T-helper 17 cell (primary cell): ENCODE measurements at regions not wholly inside any gene's neighbourhood (a gene's known extent, or its start where the extent isn't known, plus 50 kb on each side); places are given as distances from the start of the nearest gene placed in this dataset.

Experiments
- ATAC-seq: fragments of 150-1000 bp; cut with Tn5 transposase; 2 replicates; pipeline ENCODE4 v1.10.0; 2021; ENCODE audit warnings: mild to moderate bottlenecking, moderate library complexity
- DNase-seq, 3 donors: peaks; one replicate each; pipeline versions ENCODE4 v3.0.0 to v3.0.0-alpha.2; 2020 to 2021
- H3K9me3 ChIP-seq: one replicate; pipeline ENCODE4 v1.7.0; 2013; ENCODE audit warnings: low read length, mild to moderate bottlenecking; ENCODE audit not compliant: control insufficient read depth, poor library complexity, severe bottlenecking
- H3K27ac Mint-ChIP-seq: one replicate; pipeline ENCODE4 v1.8.0; 2022; ENCODE audit warnings: mild to moderate bottlenecking, moderate library complexity, mixed read lengths
- H3K27me3 Mint-ChIP-seq: one replicate; pipeline ENCODE4 v1.8.0; 2022; ENCODE audit warnings: mixed read lengths
- H3K36me3 Mint-ChIP-seq: one replicate; pipeline ENCODE4 v1.8.0; 2022; ENCODE audit warnings: low read depth, mixed read lengths
- H3K4me1 Mint-ChIP-seq: one replicate; pipeline ENCODE4 v1.8.0; 2022; ENCODE audit warnings: mild to moderate bottlenecking, mixed read lengths
- H3K4me3 Mint-ChIP-seq: one replicate; pipeline ENCODE4 v1.8.0; 2022; ENCODE audit warnings: mild to moderate bottlenecking, moderate library complexity, mixed read lengths

DNA sequence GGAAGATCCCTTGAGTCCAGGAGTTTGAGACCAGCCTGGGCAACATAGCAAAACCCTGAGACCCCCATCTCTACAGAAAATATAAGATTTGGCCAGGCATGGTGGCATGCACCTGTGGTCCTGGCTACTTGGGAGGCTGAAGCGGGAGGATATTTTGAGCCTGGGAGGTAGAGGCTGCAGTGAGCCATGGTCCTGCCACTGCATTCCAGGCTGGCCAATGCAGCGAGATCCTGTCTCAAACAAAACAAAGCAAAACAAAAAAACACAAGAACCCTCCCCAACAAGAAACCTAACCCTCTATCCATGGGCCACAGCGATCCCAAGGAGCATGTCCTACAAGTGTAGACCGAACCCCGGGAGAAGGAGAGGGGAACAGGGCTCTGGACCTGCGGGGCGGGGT, 133.3 kb downstream of the MGAT5B start:
- no peak for DNase-seq
- H3K4me1 Mint-ChIP-seq, result peaks cover 27% of the 10 kb centered on the region
- ATAC-seq, result no peak
- H3K4me3 Mint-ChIP-seq, result no peak overlapping the region
- H3K27me3 Mint-ChIP-seq, result no peaks in the 10 kb centered on the region
- H3K27ac Mint-ChIP-seq, result peak overlapping the region; percentile 87
- H3K36me3 Mint-ChIP-seq, result no peaks in the 10 kb centered on the region
- H3K9me3 ChIP-seq, result no peaks in the 10 kb centered on the region

DNA sequence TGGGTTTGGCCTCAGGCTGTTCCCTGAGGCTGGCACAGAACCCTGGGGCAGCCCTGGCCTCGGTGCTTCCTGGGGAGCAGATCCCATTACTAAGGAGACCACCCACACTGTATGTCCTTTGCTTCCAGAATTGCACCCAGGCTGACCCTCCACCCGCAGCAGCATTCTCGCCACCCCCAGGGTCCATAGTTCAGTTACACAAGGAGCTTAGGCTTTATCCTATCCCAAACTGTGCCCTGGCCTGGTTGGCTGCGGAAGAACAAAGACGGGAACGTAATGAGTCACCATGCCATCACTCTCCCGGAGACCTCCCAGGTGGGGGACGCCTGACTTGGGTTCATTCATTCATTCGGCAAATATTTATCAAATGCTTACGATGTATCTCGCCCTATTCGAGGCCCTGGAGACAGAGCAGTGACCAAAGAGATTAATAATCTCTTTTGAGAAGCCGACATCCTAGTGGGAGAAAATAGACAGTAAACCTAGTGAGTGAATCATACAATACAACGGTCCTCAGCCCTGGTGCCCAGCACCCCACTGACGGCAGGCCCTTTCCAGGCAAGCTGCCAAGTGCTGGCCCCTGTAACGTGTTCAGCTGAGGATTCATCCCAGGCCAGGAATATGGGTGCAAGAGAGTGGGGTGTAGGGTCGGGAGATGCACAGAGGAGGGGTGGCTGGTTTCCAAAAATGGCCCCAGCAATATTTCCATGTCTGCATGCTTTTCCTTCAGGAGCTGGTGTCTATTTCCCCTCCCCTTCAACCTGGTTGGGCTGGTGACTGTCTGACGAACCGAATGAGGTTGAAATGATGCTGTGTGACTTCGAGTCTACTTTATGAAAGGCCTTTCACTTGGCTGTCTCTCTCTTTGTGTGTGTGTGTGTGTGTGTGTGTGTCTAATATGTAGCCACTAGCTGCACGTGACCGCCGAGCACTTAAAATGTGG, 134.2 kb downstream of the MGAT5B start:
- Mint-ChIP-seq H3K27ac (peak overlapping the region; percentile 87), H3K27me3 (no peaks in the 10 kb centered on the region), H3K36me3 (no peaks in the 10 kb centered on the region), H3K4me1 (peaks cover 21% of the 10 kb centered on the region), H3K4me3 (no peak overlapping the region)
- ATAC-seq, result no peak
- DNase-seq, result no peak
- H3K9me3 ChIP-seq, result no peaks in the 10 kb centered on the region

DNA sequence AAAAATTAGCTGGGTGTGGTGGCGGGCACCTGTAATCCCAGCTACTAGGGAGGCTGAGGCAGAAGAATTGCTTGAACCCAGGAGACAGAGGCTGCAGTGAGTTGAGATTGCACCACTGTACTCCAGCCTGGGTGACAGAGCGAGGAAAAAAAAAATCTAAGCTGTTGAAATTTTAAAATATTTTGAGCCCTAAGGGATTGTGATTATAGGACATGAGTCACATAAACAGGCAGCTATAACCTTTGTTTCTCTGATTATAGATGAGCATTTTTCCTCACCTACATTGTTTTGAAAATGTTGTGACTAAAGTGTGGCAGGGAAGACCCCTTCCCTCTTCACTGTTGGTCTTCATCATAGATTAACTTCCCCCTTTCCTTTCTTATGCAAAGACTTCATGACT, 135.5 kb downstream of the MGAT5B start:
- H3K36me3 Mint-ChIP-seq, result peaks cover 3% of the 10 kb centered on the region
- ATAC-seq (no peak), DNase-seq (no peak)
- H3K4me3 Mint-ChIP-seq, result no peak overlapping the region
- H3K9me3 ChIP-seq, result no peaks in the 10 kb centered on the region
- peaks cover 9% of the 10 kb centered on the region for H3K4me1 Mint-ChIP-seq
- peaks cover 5% of the 10 kb centered on the region for H3K27me3 Mint-ChIP-seq
- no peak overlapping the region for H3K27ac Mint-ChIP-seq

DNA sequence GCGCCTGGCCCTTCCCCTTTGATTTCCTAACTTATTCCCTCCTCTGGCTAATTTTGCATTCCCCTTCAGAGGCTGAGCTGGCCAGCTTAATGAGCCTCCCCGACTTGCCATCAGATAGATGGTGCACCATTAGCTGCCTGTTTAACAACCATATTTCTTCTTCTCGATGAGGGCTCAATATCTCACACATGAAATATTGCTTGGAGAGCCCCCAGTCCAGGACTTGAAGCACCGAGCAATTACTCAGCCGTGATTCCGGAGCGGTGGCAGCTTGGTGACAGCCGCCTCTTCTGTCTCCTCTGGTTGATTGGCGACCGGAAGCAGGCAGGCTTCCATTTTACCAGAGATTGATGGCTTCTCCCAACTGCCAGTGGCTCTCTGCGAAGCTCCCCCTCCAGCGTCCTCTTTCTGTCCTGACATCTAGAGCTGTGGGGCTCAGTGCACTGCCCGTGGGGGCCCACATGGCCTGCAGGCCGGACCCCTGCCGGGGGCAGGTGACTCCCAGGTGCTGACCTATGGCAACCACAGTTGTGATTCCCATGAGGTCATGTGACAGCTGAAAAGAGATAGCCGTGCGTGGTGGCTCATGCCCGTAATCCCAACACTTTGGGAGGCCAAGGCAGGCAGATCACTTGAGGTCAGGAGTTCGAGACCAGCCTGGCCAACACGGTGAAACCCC, 133.7 kb upstream of the SEC14L1 start:
- DNase-seq, result no peak
- no peak overlapping the region for H3K4me3 Mint-ChIP-seq
- H3K9me3 ChIP-seq, result no peaks in the 10 kb centered on the region
- H3K27me3 Mint-ChIP-seq, result peaks cover 5% of the 10 kb centered on the region
- peaks cover 5% of the 10 kb centered on the region for H3K4me1 Mint-ChIP-seq
- no peak overlapping the region for H3K27ac Mint-ChIP-seq
- peaks cover 4% of the 10 kb centered on the region for H3K36me3 Mint-ChIP-seq
- no peak for ATAC-seq

DNA sequence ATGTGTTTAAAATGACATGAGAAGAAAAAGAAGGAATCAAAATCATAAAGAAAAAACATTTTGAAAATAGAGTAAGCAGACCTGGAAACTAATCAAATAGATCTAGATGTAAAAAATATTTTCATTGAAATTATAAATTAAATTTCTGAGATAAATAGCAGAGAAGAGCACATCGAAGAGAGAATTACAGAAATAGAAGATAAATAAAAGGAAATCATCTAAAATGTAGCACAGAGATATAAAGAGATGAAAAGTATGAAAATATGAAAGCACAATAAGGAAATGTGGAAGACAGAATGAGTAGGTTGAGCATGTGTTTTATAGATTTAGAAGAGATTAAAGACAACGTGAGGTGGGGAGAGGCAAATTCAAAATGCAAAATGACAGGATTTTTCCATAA, 130.9 kb upstream of the SEC14L1 start:
- no peak overlapping the region for H3K27ac Mint-ChIP-seq
- DNase-seq, result no peak
- H3K9me3 ChIP-seq, result no peaks in the 10 kb centered on the region
- ATAC-seq, result no peak
- H3K4me1 Mint-ChIP-seq, result peaks cover 5% of the 10 kb centered on the region
- H3K4me3 Mint-ChIP-seq, result no peak overlapping the region
- H3K27me3 Mint-ChIP-seq, result peaks cover 5% of the 10 kb centered on the region
- H3K36me3 Mint-ChIP-seq, result peaks cover 4% of the 10 kb centered on the region

DNA sequence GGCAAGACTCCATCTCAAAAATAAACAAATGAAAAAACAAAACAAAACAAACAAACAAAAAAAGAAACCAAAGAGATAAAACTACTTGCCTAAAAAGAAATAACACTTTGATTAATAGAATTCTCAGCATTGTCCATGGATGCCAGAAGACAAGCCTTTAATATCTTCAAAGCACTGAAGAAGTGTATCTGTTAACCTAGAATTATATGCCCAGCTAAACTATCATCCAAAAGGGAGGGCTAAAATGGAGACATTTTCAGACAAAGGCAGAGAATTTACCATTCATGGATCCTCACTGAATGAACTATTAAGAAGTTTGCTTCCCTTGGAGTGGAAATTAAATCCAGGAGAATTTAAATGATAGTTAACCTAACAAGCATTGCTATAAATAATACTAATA, 130.1 kb upstream of the SEC14L1 start:
- DNase-seq, result no peak
- Mint-ChIP-seq H3K27ac (no peak overlapping the region), H3K4me3 (no peak overlapping the region), H3K4me1 (peaks cover 5% of the 10 kb centered on the region), H3K27me3 (peaks cover 5% of the 10 kb centered on the region), H3K36me3 (peaks cover 4% of the 10 kb centered on the region)
- H3K9me3 ChIP-seq, result no peaks in the 10 kb centered on the region
- no peak for ATAC-seq

DNA sequence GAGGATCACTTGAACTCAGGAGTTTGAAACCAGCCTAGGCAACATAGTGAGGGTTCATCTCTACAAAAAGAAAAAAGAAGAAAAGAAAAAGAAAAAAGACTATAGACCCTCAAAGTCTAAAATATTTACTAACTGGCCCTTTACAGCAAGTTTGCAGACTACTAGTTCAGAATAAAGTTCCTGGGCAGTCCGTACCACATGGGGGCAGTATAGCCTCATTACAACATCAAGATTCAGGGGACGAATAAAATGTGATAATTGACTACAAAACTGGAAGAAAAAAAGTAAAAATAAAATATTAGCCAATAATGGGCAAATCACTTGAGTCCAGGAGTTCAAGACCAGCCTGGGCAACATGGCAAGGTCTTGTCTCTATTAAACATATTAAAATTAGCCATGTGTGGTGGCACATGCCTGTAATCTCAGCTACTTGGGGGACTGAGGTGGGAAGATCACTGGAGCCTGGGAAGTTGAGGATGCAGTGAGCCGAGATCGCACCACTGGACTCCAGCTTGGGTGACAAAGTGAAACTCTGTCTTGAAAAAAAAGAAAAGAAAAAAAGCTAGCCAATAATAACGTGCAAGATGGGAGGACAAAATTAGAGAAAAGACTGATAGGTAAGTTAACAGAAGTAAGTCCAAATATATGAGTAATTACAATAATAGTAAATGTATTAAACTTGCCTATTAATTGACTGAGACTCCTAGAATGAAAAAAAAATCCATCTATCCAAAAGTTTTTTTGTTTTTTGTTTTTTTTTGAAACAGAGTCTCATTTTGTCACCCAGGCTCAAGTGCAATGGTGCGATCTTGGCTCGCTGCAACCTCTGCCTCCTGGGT, 129.4 kb upstream of the SEC14L1 start:
- Mint-ChIP-seq H3K27me3 (peaks cover 5% of the 10 kb centered on the region), H3K36me3 (peaks cover 4% of the 10 kb centered on the region), H3K4me3 (no peak overlapping the region), H3K27ac (no peak overlapping the region), H3K4me1 (peaks cover 5% of the 10 kb centered on the region)
- ATAC-seq (peak; percentile 58), DNase-seq (peak in 1 of 3 donors; percentile 51)
- no peaks in the 10 kb centered on the region for H3K9me3 ChIP-seq

DNA sequence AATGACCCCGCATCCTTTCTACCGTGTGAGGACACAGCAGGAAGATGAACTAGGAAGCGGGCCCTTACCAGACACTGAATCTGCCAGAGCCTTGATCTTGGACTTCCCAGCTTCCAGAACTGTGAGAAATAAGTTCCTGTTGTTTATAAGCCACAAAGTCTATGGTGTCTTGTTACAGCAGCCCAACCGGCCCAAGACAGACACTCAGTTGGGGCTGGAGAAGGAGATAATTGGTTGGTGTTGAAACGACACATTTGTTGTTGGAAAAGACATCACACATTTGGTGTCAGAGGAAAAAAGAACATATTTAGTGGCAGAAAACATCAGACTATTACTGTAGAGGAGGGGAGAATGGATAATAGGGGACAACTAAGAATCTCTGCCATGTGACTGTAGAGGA, 122.3 kb upstream of the SEC14L1 start:
- H3K4me1 Mint-ChIP-seq, result no peaks in the 10 kb centered on the region
- no peaks in the 10 kb centered on the region for H3K27me3 Mint-ChIP-seq
- H3K27ac Mint-ChIP-seq, result no peak overlapping the region
- H3K9me3 ChIP-seq, result no peaks in the 10 kb centered on the region
- no peaks in the 10 kb centered on the region for H3K36me3 Mint-ChIP-seq
- H3K4me3 Mint-ChIP-seq, result no peak overlapping the region
- ATAC-seq (no peak), DNase-seq (no peak)

DNA sequence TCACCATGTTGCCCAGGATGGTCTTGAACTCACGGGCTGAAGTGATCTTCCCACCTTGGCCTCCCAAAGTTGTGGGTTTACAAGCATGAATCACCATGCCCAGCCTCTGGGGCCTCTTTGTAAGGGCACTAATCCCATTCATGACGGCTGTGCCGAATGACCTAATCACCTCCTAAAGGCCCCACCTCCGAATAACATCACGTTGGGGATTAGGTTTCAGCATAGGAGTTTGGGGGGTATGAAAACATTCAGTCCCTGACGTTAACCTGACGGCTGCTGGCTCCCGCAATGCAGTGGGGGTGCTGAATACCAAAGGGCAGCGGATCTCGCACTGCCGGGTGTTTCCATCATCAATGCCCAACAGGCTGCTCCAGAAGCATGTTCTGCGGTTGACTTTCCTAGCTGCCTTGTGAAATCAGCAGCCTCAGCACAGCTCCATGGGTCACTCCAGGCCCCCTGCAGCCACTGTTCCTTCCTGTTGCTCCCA, 120.8 kb upstream of the SEC14L1 start:
- no peaks in the 10 kb centered on the region for H3K36me3 Mint-ChIP-seq
- H3K27me3 Mint-ChIP-seq, result no peaks in the 10 kb centered on the region
- H3K4me1 Mint-ChIP-seq, result no peaks in the 10 kb centered on the region
- no peak for DNase-seq
- H3K4me3 Mint-ChIP-seq, result no peak overlapping the region
- no peak overlapping the region for H3K27ac Mint-ChIP-seq
- no peak for ATAC-seq
- H3K9me3 ChIP-seq, result no peaks in the 10 kb centered on the region

DNA sequence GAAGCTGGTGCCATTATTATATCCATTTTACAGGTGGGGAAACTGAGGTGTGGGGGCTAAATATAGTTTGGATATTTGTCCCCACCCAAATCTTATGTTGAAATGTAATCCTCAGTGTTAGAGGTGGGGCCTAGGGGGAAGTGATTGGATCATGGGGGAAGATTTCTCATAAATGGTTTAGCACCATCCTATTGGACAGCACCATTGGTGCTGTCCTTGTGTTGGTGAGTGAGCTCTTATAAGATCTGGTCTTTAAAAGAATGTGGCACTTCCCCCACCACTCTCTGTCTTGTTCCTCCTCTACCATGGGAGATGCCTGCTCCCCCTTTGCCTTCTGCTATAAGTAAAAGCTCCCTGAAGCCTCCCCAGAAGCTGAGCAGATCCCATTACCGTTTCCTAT, 119.8 kb upstream of the SEC14L1 start:
- no peak for ATAC-seq

DNA sequence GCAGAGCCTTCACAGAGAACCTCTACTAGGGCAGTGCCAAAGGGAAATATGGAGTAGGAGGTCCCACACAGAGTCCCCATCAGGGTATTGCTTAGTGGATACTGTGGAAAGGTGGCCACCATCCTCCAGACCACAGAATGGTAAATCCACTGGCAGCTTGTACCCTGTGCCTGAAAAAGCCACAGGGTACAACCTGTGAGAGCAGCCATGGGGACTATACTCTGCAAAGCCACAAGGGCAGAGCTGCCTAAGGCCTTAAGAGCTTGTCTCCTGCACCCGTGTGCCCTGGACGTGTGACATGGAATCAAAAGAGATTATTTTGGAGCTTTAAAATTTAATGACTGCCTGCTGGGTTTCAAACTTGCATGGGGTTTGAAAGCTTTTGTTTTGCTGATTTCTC, 118.0 kb upstream of the SEC14L1 start:
- Mint-ChIP-seq H3K36me3 (no peaks in the 10 kb centered on the region), H3K27me3 (no peaks in the 10 kb centered on the region), H3K27ac (no peak overlapping the region), H3K4me1 (no peaks in the 10 kb centered on the region), H3K4me3 (no peak overlapping the region)
- ATAC-seq, result no peak
- no peaks in the 10 kb centered on the region for H3K9me3 ChIP-seq
- no peak for DNase-seq

More for the DNA sequence above, 119.8 kb upstream of the SEC14L1 start:
- H3K27me3 Mint-ChIP-seq, result no peaks in the 10 kb centered on the region
- H3K36me3 Mint-ChIP-seq, result no peaks in the 10 kb centered on the region
- no peak overlapping the region for H3K4me3 Mint-ChIP-seq
- no peaks in the 10 kb centered on the region for H3K9me3 ChIP-seq
- DNase-seq, result no peak
- H3K4me1 Mint-ChIP-seq, result no peaks in the 10 kb centered on the region
- H3K27ac Mint-ChIP-seq, result no peak overlapping the region

DNA sequence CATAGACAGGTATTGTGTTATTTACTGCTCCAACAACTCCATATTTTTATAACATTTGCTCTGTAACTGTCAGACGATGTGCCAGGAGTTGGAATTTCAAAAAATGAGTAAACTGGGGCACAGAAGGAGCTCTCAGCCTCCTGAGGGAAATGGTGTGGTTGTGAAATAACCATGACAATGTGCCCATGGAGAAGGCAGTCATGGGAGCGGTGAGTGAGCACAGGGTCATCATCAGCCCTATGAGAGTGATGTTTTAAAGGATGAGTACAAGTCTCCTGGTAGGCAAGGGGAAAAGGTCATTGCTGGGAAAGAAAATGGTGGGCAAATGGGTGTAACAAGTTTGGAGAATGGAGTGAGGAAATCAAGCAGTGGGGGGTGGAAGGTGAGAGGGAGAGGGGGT, 115.0 kb upstream of the SEC14L1 start:
- H3K27me3 Mint-ChIP-seq, result no peaks in the 10 kb centered on the region
- H3K27ac Mint-ChIP-seq, result no peak overlapping the region
- H3K4me1 Mint-ChIP-seq, result no peaks in the 10 kb centered on the region
- H3K4me3 Mint-ChIP-seq, result no peak overlapping the region
- no peaks in the 10 kb centered on the region for H3K36me3 Mint-ChIP-seq
- no peaks in the 10 kb centered on the region for H3K9me3 ChIP-seq
- no peak for DNase-seq
- ATAC-seq, result no peak

DNA sequence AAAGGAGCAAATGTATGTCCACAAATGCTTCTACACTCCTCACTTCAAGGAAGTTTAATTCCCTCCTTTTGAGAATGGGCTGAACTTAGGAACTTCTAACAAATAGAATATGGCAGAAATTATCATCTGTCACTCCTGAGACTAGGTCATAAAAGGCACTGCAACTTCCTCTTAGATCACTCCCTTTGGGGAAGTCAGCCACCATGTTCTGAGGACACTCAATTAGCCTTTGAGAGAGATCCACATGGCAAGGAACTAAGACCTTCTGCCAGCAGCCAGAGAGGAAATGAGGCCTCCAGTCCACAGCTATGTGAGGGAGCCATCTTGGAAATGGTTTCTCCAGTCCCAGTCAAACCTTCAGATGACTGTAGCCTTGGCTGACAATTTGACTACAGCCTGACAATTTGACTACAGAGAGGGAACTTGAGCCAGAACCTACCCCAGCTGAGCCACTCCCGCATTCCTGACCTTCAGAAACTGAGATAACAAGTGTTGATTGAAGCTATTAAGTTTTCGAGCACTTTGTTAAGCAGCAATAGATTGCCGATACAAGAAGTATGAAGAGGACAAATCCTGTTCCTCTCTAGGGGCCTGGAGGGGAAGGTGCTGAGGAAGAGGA, 113.4 kb upstream of the SEC14L1 start:
- Mint-ChIP-seq H3K36me3 (no peaks in the 10 kb centered on the region), H3K4me1 (no peaks in the 10 kb centered on the region), H3K4me3 (no peak overlapping the region), H3K27ac (no peak overlapping the region), H3K27me3 (no peaks in the 10 kb centered on the region)
- no peak for DNase-seq
- ATAC-seq, result no peak
- no peaks in the 10 kb centered on the region for H3K9me3 ChIP-seq
